Kidney capillary endothelial cell (primary cell): ENCODE measurements at regions not wholly inside any gene's neighbourhood (a gene's known extent, or its start where the extent isn't known, plus 50 kb on each side); places are given as distances from the start of the nearest gene placed in this dataset.

ENCODE experiments used
- DNase-seq: peaks from one replicate; pipeline ENCODE4 v3.0.0-alpha.2; 2018; ENCODE audit warnings: low spot score

DNA sequence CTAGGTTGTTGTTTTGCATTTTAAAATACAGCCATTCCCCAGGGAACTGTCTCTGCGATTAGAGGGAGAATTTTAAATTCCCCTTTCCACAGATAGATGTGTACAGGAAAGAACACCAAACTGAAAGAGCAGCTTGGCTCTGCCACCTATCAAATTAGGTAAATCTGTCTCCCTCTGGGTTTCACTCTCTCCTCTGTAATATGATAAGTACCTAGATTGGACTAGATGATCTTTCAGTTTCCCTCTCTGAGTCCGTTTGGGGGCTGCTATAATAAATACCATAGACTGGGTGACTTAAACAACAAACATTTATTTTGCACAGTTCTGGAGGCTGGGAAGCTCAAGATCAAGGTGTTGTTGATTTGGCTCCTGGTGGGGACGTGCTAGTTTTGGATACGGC lies 186.0 kb downstream of the KIF20B start:
- DNase-seq: no peak

DNA sequence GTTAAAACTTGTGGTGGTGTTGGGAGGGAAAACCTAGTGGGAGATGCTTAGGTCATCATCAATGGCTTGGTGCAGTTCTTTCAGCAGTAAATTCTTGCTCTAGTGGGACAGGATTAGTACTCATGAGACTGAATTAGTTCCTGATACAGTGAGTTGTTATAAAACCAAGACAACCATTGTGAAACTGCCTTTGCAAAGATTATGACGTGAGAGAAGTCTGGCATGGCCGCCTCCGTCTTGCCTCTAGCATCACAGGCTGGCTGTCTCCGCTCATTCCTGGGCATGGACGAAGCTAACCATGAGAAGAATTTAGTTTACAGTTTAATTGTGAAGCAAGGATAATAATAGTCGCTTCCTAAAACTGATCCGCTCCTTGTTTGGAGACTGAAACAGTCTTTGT lies 186.4 kb downstream of the KIF20B start:
- no peak for DNase-seq

DNA sequence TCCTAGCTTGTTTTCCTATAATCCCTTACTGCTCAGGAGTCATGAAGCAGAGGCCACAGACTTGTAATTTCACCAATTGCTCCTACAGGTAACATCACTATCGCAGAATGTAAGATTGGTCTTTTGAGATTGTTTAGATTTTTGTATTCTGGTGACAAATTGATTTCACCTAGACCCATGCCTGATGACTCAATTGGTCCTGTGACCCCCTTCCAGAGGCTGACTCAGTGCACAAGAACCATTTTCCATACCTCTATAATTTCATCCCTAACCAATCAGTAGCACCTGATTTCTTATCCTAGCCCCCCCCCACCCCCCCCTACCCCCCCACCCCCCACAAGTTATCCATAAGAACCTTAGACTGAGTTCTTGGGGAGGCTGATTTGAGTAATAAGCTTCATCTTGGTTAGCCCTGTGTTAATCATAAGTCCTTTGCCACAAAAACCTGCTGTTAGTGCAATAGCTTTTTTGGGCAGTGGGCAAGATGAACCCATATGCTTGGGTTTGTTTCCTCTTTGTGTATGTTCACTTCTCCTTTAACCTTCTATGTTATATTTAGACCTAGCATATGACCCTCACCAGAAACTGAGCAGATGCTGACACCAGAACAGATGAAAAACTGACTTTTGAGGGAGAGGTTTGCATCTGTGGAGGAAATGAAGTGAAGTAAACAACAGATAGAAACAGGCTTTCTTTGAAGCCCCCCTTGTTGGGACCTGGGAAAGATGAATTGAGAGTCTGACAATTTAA lies 187.1 kb downstream of the KIF20B start:
- no peak for DNase-seq

DNA sequence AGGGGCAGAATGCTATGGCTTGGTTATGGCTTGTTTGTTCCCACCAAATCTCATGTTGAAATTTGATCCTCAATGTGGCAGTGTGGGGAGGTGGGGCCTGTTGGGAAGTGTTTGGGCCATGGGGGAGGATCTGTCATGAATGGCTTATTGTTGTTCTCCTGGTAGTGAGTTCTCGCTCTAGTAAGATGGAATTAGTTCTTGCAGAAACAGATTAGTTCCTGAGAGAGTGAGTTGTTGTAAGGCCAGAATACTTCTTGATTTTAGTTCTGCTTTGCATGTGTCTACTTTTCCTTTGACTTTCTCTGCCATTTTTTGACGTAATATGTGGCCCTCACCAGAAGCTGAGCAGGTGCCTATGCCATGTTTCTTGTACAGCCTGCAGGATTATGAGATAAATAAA lies 188.2 kb downstream of the KIF20B start:
- no peak for DNase-seq

DNA sequence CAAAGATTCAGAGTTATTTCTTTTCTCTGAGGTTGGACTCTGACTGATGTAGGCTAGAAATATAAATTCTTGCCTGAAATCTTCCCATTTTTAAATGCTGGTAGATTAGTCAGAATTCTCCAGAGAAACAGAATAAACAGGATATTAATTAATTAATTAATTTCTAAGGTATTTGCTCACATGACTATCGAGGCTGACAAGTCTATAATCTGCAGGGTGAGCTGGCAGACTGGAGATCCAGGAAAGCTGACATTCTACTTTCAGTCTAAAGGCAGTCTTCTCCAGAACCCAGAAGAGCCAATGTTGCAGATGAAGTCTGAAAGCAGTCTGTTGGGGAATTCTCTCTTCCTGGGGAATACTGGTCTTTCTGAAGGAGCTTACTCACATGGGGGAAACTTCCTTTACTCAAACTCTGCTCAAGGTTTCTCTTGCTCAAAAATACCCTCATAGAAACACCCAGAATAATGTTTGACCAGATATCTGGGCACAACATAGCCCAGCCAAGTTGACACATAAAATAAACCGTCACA lies 189.7 kb downstream of the KIF20B start:
- DNase-seq: peak; percentile 2

DNA sequence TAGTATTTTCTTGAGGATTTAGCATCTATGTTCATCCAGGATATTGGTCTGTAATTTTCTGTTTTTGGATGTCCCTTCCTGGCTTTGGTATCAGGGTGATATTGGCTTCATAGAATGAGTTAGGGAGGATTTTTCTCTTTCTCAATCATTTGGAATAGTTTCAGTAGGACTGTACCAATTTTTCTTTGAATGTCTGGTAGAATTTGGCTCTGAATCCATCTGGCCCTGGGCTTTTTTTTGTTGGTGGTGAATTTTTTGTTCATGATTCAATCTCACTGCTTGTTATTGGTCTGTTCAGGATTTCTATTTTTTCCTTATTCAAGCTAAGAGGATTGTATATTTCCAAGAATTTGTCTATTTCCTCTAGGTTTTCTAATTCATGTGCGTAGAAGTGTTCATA lies 192.7 kb downstream of the KIF20B start:
- DNase-seq: no peak

DNA sequence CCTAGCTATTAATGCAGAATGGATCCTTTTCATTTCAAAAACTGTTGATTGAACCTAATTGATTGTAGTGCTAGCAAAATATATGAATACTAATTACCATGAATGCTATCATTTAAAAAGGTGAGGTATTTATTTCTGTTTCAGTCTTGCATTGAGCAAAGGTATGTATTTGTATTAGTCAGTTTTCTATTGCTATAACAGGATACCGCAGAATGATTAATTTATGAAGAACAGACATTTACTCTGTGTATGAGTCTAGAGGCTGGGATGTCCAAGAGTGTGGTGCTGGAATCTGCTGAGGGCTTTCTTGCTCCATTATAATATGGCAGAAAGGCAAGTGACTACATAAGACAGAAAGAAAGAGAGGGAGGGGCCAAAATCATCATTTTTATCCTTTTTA lies 199.2 kb downstream of the KIF20B start:
- no peak for DNase-seq

DNA sequence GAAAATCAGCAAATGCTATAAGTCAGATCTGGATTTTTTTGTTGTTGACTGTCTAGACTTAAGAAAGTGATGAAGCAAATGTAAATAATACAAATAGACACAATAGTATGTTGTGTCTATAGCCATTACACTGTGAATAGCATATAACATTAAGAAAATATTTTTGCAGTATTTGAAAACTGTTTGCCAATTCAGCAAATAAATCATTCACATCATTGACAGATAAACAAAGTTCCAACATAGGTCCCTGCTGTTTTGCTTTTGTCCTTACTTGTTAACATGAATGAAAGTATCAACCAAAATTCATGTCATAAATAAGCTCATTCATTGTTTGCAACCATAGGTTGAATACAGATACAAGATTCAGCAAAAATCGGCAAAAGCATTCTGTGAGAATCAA lies 200.5 kb downstream of the KIF20B start:
- DNase-seq: no peak

DNA sequence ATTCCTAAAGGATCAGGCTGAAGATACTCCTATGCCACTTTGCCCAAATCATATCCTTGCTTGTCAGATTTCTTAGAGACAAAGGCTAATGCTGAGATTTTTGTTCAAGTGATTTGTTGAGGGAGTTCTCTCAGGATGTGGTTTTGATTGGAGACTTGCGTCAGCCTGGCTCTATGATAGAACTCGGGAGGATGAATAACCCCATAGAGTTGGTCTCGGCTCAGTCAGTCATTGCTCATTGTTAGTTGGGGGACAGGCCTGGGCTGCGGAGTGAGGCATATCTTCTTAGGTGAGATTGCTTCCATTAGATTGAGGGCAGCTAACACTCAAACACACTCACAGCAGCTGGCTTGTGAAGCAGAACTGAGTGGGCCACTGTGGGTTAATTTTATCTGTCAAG lies 203.4 kb downstream of the KIF20B start:
- DNase-seq: no peak

DNA sequence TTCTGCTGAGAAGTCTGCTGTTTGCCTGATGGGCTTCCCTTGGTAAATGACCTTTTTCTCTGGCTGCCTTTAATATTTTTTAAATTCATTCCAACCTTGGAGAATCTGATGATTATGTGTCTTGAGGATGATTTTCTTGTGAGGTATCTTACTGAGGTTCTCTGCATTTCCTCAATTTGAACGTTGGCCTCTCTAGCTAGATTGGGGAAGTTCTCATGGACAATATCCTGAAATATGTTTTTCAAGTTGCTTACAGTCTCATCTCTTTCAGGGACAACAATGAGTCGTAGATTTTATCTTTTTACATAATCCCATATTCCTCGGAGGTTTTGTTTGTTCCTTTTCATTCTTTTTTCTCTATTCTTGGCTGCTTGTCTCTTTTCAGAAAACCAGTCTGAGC lies 208.4 kb downstream of the KIF20B start:
- no peak for DNase-seq

DNA sequence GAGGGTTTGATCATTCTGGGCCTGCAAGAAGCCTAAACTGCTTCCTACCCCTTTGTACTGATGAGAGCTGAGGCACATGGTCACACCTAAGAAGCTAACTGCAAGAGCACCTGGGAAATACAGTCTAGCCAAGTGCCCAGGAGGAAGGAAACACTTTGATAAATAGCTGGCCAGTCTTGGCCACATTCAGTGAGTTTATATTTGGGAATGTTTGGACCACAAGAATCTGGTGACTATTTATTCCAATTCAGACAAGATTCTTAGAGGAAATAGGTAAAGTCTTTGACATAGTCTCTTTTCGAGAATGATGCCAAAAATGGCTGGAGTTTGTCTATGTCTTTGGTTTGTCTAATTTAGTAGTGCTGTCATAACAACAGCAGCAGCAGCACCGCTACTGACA lies 213.6 kb downstream of the KIF20B start:
- no peak for DNase-seq

DNA sequence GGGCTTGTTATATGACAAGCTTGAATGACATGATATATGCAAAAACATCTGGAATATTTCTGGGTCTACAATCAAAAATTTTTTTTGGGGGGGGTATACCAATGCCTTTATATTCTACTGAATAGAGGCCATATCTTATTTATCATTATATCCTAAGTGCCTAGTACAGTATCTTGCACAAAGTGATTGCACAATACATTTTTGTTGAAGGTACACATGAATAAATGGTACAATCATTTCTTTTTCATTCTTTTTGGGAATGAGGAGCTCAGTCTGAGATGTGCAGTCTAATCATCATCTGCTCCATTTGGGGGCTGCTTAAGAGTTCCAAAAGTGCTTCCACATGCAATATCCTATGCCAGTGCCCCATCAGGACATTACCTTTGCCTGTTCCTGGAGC lies 214.6 kb downstream of the KIF20B start:
- no peak for DNase-seq

DNA sequence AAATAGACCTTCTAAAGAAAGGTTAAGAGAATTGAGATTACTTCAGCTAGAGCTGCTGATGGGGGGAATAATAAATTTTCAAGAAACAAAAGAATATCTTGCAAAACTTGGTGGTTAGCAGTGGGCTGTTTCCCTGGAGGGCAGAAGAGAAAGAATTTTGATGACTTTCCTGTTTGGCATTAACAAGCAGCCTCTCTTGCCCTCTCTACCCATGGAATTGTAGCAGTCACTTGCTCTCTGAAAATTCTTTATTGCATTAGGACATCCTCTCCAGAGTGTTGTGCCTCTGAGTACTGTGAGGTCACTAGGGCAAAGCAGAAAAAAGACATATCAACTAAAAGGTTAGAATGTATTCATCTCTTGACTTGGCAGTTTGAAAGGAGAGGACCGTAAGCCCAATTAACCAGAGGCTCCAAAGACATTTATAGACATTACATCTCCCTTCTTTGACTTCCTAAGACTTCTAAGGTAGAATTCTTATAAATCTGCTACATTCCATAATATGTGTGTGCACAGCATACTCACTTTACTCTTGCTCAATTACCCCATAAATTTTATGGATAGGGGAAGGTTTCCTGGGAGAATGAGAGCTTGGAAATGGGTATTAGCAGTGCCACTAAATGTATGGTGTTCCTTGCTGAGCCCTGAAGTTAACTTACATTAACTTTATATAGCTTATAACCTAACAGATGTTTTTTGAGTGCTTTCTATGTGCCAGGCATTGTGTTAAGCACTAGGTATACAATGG lies 215.3 kb downstream of the KIF20B start:
- no peak for DNase-seq

DNA sequence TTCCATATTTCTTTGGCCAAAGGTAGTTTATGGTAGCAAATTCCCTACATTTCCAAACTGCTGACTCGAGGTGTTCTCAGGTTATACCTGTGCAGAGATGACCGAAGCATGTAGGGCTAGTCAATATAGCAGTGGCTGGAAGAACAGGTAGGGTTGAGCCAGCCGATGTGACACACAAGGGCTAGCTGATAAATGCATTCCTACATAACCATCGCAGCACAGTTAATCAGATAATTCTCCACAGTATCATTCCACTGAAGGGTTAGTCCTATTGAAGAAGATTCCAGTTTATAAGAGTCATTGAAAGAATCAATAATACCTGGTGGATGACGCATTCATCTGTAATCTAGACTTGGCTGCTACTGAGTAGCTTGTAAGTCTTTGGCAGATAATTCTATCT lies 220.0 kb downstream of the KIF20B start:
- DNase-seq: no peak

DNA sequence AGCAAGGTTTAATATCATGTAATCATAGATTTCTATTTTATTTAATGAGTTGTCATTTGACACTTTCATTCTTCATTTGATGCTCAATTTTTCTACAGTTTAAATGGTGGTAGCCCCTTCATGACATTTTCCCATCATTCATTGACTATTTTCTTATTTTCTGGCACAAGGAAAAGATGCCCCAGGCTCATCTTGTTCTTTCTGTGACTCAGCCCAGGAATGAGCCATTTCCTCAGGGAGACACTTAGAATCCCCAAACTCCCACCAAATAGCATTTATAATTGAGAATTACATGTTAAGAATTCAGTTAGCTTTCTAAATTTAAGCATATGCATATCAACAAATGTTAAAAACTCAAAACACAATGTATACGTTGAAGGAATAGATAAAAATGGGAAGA lies 222.3 kb downstream of the KIF20B start:
- DNase-seq: no peak

DNA sequence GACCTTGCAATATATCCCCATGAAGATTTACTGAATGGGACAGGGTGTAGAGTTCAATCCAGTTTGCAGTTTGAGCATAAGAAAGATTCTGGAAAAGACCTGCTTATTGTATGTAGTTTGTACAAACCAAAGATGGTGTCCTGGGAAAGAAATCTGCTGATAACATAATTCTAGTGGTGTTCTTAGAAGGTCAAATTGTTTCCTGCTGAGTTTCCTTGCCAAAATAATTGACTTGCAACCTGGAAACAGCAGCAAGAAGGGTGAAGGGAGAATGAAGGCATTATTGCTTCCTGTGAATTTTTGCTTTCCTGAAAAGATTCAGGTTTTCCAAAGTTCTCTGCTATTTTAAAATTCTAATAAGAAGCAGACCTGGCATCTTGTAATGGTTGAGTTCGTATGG lies 222.9 kb downstream of the KIF20B start:
- DNase-seq: no peak

DNA sequence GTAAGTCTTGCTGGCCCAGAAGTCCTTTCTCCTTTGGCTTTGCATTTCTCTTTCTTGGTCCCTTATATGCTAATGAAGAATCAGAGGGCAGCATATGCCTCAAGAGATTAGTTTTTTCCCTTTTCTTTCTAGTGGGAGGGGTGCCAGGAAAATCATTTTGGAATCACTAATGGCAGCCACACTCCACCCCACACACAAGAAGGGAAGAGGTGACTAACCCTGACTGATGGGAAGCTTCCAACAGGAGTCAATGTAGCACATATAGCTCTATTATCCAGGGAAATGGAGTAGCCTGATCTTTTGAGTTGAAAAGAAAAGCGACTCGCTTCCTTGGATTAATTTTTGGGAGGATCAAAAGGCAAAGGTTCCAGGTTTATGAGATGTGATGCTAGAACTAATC lies 225.3 kb downstream of the KIF20B start:
- no peak for DNase-seq

DNA sequence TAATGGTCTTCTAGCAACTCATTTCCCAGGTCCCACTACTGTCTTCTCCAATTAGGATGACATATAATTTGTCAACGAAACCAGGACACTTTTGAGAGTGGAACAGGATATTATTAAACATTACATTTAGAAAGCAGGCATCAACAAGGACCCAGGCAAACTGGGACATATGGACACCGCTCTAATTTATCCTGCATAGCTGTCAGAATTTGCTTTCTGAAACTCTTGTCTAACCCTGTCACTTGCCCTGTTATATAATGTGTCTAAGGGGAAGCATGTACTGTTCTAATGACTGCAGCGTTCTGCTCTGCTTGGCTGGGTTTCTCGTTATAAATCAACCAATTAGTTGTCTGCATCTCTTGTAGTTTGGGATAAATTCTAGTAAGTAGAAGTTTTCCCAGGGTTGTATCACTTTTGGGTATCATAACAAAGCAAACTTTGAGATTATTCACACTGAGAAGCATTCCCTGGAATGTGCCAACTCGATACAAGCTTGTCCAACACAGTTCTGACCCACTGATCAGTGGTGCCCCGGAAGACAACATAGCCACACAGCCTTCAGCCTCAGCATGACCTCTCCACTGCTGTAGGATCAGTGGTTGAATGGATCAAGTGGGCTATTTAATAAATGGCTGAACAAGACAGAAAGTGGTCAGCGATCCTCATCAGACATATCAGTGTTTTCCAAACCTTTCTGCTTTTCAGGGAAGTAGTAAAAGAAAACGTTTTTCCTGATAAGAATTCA lies 228.1 kb downstream of the KIF20B start:
- DNase-seq: no peak

DNA sequence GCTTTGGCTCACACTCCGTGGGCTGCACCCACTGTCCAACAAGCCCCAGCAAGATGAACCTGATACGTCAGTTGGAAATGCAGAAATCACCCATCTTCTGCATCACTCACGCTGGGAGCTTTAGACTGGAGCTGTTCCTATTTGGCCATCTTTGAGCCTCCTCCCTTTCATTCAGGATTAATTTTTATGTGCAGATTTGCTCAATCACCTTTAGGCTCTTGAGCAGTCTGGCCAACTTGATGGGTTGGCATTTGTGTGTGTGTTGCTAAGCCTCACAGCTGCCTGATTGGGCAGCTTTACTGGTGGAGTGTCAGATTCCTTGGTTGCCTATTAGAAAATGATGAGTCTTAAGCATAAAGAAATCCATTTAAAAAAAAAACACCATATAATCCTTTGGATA lies 236.1 kb downstream of the KIF20B start:
- DNase-seq: no peak

DNA sequence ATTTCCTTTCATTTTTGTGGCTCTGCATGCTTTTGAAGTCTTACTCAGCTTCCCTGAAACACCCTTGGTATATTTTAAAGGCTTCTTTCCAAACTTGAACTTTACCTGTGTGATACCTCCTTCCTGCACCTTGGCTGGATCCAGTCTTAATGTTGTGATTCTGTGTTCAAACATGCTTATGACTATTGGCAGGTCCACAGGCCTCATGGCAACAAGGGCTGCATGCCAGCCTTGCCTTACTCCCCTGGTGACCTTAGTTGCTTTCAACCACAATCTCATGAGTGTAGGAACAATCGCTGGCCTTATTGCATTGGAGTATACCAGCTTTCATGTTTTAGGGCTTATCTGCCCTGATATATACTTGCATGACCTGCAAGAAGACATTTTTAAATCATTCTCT lies 238.7 kb downstream of the KIF20B start:
- no peak for DNase-seq

DNA sequence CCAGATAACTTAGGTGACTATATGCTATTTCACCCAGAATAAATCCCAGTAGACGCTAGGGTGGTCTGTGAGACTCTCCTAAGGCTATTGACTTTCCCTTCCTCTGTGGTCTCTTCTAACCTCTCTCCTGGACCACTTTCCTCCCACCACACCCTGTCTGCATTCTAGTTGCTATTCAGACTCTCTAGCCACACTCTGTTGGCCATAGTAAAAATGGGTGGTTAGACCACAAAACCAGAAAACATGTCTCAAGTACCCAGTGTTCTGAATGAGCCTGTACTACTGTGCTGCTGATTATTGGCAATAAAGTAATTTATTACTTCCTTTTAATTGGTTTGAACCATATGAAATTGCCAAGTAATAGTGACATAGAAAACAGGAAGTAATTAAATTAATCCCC lies 240.8 kb downstream of the KIF20B start:
- no peak for DNase-seq

DNA sequence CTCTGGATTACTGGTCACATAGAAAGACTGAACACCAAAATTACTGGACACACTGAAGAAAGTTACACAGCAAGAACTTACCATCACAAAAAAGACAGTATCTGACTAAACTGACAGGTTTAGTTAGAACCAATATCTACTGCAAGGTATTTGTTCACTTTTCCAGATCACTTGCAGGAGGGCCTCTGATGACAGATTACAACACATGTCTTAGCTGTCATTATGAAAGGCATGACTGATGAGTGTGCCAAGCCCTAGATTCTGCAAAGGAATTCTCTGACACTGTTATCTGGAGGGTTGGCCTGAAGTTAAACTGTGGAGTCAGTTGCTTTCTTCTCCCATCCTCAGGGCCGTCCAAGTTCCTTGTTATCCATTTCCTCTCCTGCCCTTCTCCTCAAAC lies 242.7 kb downstream of the KIF20B start:
- DNase-seq: no peak

DNA sequence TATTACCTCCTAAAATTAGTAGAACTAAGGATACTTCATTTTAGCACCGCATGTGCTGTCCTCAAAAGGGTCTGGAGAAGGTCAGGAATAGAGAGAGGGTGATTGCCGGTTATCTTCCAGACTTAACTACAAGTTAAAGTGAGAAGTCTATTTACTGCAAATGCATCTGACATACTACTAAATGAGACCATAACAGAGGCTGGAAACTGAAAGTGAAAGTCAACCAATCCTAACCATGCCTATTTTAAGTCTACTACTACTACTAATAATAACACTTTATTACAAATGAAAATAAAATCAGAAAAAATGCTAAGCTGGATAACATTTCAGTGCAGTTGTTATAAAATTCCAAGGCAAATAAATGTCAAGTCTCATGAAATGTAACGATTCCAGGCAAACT lies 244.7 kb downstream of the KIF20B start:
- no peak for DNase-seq
